CD14-positive monocyte (primary cell): ENCODE measurements at regions not wholly inside any gene's neighbourhood (a gene's known extent, or its start where the extent isn't known, plus 50 kb on each side); places are given as distances from the start of the nearest gene placed in this dataset.

ENCODE experiments used
- DNase-seq, 3 donors: peaks; one replicate each; pipeline ENCODE4 v3.0.0-alpha.2; 2011 to 2022
- H2AFZ ChIP-seq: 2 replicates; pipeline ENCODE4 v1.6.0; 2012; ENCODE audit warnings: mild to moderate bottlenecking, low read depth, low read length, inconsistent platforms; ENCODE audit not compliant: insufficient read depth, poor library complexity, severe bottlenecking
- H3K27ac ChIP-seq, 2 donors: 1 replicate in 1 of 2; 2 replicates in 1 of 2; pipeline ENCODE4 v1.5.1; 2012 to 2013; ENCODE audit warnings: low read length in 2 of 2, control low read depth in 1 of 2, inconsistent platforms in 1 of 2, low read depth in 1 of 2, mild to moderate bottlenecking in 1 of 2
- H3K27me3 ChIP-seq, 2 donors: one replicate each; pipeline versions ENCODE4 v1.6.0 to v1.6.1; 2011 to 2013; ENCODE audit warnings: low read length in 2 of 2; ENCODE audit not compliant: control insufficient read depth in 2 of 2, insufficient read depth in 2 of 2
- H3K36me3 ChIP-seq, 2 donors: replicated peaks in 1 of 2; 1 replicate in 1 of 2; 2 replicates in 1 of 2; pipeline versions ENCODE4 v1.5.1 to v1.6.1; 2012 to 2013; ENCODE audit warnings: low read length in 2 of 2, control low read depth in 1 of 2, inconsistent platforms in 1 of 2, mild to moderate bottlenecking in 1 of 2; ENCODE audit not compliant: insufficient read depth in 2 of 2, control insufficient read depth in 1 of 2
- H3K4me1 ChIP-seq, 2 donors: 1 replicate in 1 of 2; 2 replicates in 1 of 2; pipeline versions ENCODE4 v1.5.1 to v1.6.1; 2012 to 2013; ENCODE audit warnings: low read length in 2 of 2, control low read depth in 1 of 2, inconsistent platforms in 1 of 2, mild to moderate bottlenecking in 1 of 2, moderate library complexity in 1 of 2; ENCODE audit not compliant: insufficient read depth in 2 of 2, control insufficient read depth in 1 of 2
- H3K4me2 ChIP-seq: replicated peaks from 2 replicates; pipeline ENCODE3; 2012; ENCODE audit warnings: low read length, moderate library complexity, mild to moderate bottlenecking; ENCODE audit not compliant: poor library complexity, severe bottlenecking; ENCODE audit errors: extremely low read depth
- H3K4me3 ChIP-seq, 3 experiments: fragments of 200-600 bp in 1 of 3; sonication (generic) in 1 of 3; replicated peaks in 1 of 3; 1 replicate in 2 of 3; 2 replicates in 1 of 3; pipeline ENCODE4 v1.5.1; 2011 to 2013; ENCODE audit warnings: low read length in 3 of 3, mild to moderate bottlenecking in 3 of 3, control low read depth in 2 of 3, low read depth in 2 of 3, inconsistent platforms in 1 of 3, moderate library complexity in 1 of 3
- H3K79me2 ChIP-seq: 2 replicates; pipeline ENCODE4 v1.6.0; 2012; ENCODE audit warnings: mild to moderate bottlenecking, control low read depth, inconsistent platforms, low read length, moderate library complexity; ENCODE audit not compliant: insufficient read depth
- H3K9ac ChIP-seq: 2 replicates; pipeline ENCODE4 v1.6.0; 2017; ENCODE audit warnings: low read length, mild to moderate bottlenecking; ENCODE audit not compliant: insufficient read depth, poor library complexity, severe bottlenecking
- H3K9me3 ChIP-seq, 2 donors: replicated peaks in 1 of 2; 1 replicate in 1 of 2; 2 replicates in 1 of 2; pipeline versions ENCODE4 v1.5.1 to v1.6.1; 2012 to 2013; ENCODE audit warnings: low read length in 2 of 2, control low read depth in 1 of 2; ENCODE audit not compliant: control insufficient read depth in 1 of 2, insufficient read depth in 1 of 2
- H4K20me1 ChIP-seq: 2 replicates; pipeline ENCODE4 v1.6.0; 2012; ENCODE audit warnings: mild to moderate bottlenecking, low read length, control low read depth, moderate library complexity; ENCODE audit not compliant: insufficient read depth
- H3K27ac Mint-ChIP-seq, 7 donors: one replicate each; pipeline ENCODE4 v1.8.0; 2020; ENCODE audit warnings: mild to moderate bottlenecking in 7 of 7, mixed read lengths in 7 of 7, moderate library complexity in 6 of 7, inconsistent platforms in 2 of 7
- H3K27me3 Mint-ChIP-seq, 3 donors: one replicate each; pipeline ENCODE4 v1.8.0; 2021 to 2022; ENCODE audit warnings: low read depth in 3 of 3, mild to moderate bottlenecking in 3 of 3, mixed read lengths in 3 of 3, moderate library complexity in 3 of 3, inconsistent platforms in 1 of 3
- H3K36me3 Mint-ChIP-seq, 2 donors: one replicate each; pipeline ENCODE4 v1.8.0; 2020; ENCODE audit warnings: mixed read lengths in 2 of 2, inconsistent platforms in 1 of 2, mild to moderate bottlenecking in 1 of 2
- H3K4me1 Mint-ChIP-seq: one replicate; pipeline ENCODE4 v1.8.0; 2020; ENCODE audit warnings: mild to moderate bottlenecking, mixed read lengths
- H3K4me3 Mint-ChIP-seq, 2 donors: one replicate each; pipeline ENCODE4 v1.8.0; 2020; ENCODE audit warnings: mild to moderate bottlenecking in 2 of 2, mixed read lengths in 2 of 2, moderate library complexity in 1 of 2
- H3K9me3 Mint-ChIP-seq, 7 donors: one replicate each; pipeline ENCODE4 v1.8.0; 2020 to 2022; ENCODE audit warnings: mixed read lengths in 7 of 7, mild to moderate bottlenecking in 6 of 7, moderate library complexity in 6 of 7, inconsistent platforms in 2 of 7
- CTCF ChIP-seq: fragments of 200-600 bp; IDR thresholded peaks from one replicate; pipeline ENCODE4 v1.8.0; 2022; ENCODE audit warnings: antibody characterized with exemption, mild to moderate bottlenecking
- WGBS: methylation state at CpG from one replicate; pipeline ENCODE4 v1.1.5; 2013; ENCODE audit warnings: missing lambda C conversion rate; ENCODE audit not compliant: insufficient coverage; 5-methylcytosine and 5-hydroxymethylcytosine counted together
- intact Hi-C, 2 donors: fragments of 100-400 bp; cut with micrococcal nuclease; formaldehyde crosslinking; loops; one replicate each; pipeline versions ENCODE4 v1.15.0 to v1.15.1; 2023

GRCh38 chr1:222002503-222002902 is 260.6 kb upstream of the DUSP10 start:
- Histone ChIP-seq H3K9ac (no peak overlapping the region), H2AFZ (no peak overlapping the region), H3K27me3 (no peaks in the 10 kb centered on the region), H3K4me3 (no peak overlapping the region), H3K27ac (no peak overlapping the region), H3K79me2 (no peaks in the 10 kb centered on the region), H4K20me1 (no peaks in the 10 kb centered on the region), H3K36me3 (no peaks in the 10 kb centered on the region), H3K4me1 (no peaks in the 10 kb centered on the region), H3K4me2 (no peak overlapping the region), H3K9me3 (no peaks in the 10 kb centered on the region)
- H3K4me3 Mint-ChIP-seq: no peak overlapping the region
- H3K27ac Mint-ChIP-seq: no peak overlapping the region
- no CpG with 5 or more reads among the region's 1 CpG for WGBS
- intact Hi-C loops: no loop called here
- DNase-seq: no peak
- peaks cover 3 to 10% of the 10 kb centered on the region in 2 donors for H3K36me3 Mint-ChIP-seq
- TF ChIP-seq CTCF: no peak
- peaks cover 2% of the 10 kb centered on the region for H3K4me1 Mint-ChIP-seq
- H3K27me3 Mint-ChIP-seq: no peaks in the 10 kb centered on the region
- H3K9me3 Mint-ChIP-seq: peaks cover 0 to 1% (median 0%) of the 10 kb centered on the region in 7 donors

DNA sequence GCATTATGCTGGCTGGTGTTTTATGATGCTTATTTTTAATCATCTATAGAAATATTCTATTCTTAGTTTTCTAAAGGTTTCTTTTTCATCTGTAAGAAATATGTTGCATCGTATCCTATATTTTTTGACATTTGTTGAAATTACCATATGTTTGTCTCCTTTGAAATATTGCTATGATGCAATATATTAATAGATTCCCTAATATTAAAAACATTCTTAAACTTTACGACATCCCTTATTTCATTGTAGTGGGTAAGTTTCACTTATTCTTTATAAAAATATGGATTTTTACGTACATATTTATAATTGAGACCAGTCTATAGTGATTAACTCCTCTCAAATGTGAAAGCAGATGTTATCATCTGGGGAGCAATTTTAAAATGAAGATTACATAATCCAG is 258.2 kb upstream of the DUSP10 start:
- Histone ChIP-seq H3K27ac (no peak overlapping the region), H3K4me1 (no peaks in the 10 kb centered on the region), H3K4me2 (no peak overlapping the region), H4K20me1 (no peaks in the 10 kb centered on the region), H3K9ac (no peak overlapping the region), H3K79me2 (no peaks in the 10 kb centered on the region), H2AFZ (no peak overlapping the region), H3K9me3 (no peaks in the 10 kb centered on the region), H3K4me3 (no peak overlapping the region), H3K27me3 (no peaks in the 10 kb centered on the region), H3K36me3 (no peaks in the 10 kb centered on the region)
- intact Hi-C loops: no loop called here
- WGBS: no CpG with 5 or more reads among the region's 3 CpGs
- Mint-ChIP-seq H3K36me3 (peaks cover 3 to 5% of the 10 kb centered on the region in 2 donors), H3K4me3 (no peak overlapping the region), H3K27ac (no peak overlapping the region), H3K4me1 (peaks cover 1% of the 10 kb centered on the region), H3K27me3 (no peaks in the 10 kb centered on the region), H3K9me3 (peaks cover 0 to 1% (median 0%) of the 10 kb centered on the region in 7 donors)
- no peak for DNase-seq
- no peak for TF ChIP-seq CTCF
